ENCODE measurements at regions not wholly inside any gene's neighbourhood (a gene's known extent, or its start where the extent isn't known, plus 50 kb on each side); places are given as distances from the start of the nearest gene placed in this dataset.

GRCh38 chr1:232550007-232550406 lies 79.9 kb downstream of the SIPA1L2 start:
- no peaks in the 10 kb centered on the region for H3K36me3 ChIP-seq
- H3K9me3 ChIP-seq, result no peaks in the 10 kb centered on the region
- TF ChIP-seq EP300 (IDR thresholded peaks at IDR 0.05) (no peak), POLR2A (IDR thresholded peaks at IDR 0.05) (no peak), CTCF (IDR thresholded peaks at IDR 0.05) (no peak)
- H3K27me3 ChIP-seq, result no peaks in the 10 kb centered on the region
- H3K27ac ChIP-seq, result no peak overlapping the region
- DNase-seq (ENCODE audit: low spot score in 2 of 2), result no peak
- H3K4me1 ChIP-seq, result peaks cover 0 to 73% (median 18%) of the 10 kb centered on the region in 4 donors
- 52 to 62% methylated on average over 2 of the region's 2 CpGs for WGBS, 2 donors
- no peak overlapping the region for H3K4me3 ChIP-seq

- H3K36me3 ChIP-seq, result no peaks in the 10 kb centered on the region
- DNase-seq (ENCODE audit: low spot score in 2 of 2), result no peak
- no peak overlapping the region for H3K27ac ChIP-seq
- H3K27me3 ChIP-seq, result no peaks in the 10 kb centered on the region
- 61 to 64% methylated on average over 5 of the region's 5 CpGs for WGBS, 2 donors
- peaks cover 0 to 60% (median 12%) of the 10 kb centered on the region in 4 donors for H3K4me1 ChIP-seq
- H3K4me3 ChIP-seq, result no peak overlapping the region
- TF ChIP-seq EP300 (IDR thresholded peaks at IDR 0.05) (no peak), CTCF (IDR thresholded peaks at IDR 0.05) (no peak), POLR2A (IDR thresholded peaks at IDR 0.05) (no peak)
- no peaks in the 10 kb centered on the region for H3K9me3 ChIP-seq
Observed at GRCh38 chr1:232548691-232549090, 81.2 kb downstream of the SIPA1L2 start.

GRCh38 chr1:232547938-232548484 lies 81.9 kb downstream of the SIPA1L2 start:
- Histone ChIP-seq H3K4me1 (peaks cover 0 to 53% (median 8%) of the 10 kb centered on the region in 4 donors), H3K27me3 (no peaks in the 10 kb centered on the region), H3K36me3 (no peaks in the 10 kb centered on the region), H3K9me3 (no peaks in the 10 kb centered on the region), H3K27ac (no peak overlapping the region), H3K4me3 (no peak overlapping the region)
- no peak for DNase-seq (ENCODE audit: low spot score in 2 of 2)
- 67% methylated on average over 2 of the region's 2 CpGs for WGBS, 2 donors
- no peak for TF ChIP-seq EP300 (IDR thresholded peaks at IDR 0.05)
- no peak for TF ChIP-seq CTCF (IDR thresholded peaks at IDR 0.05)
- no peak for TF ChIP-seq POLR2A (IDR thresholded peaks at IDR 0.05)

- Histone ChIP-seq H3K27me3 (no peaks in the 10 kb centered on the region), H3K36me3 (no peaks in the 10 kb centered on the region), H3K4me3 (no peak overlapping the region), H3K27ac (no peak overlapping the region), H3K9me3 (no peaks in the 10 kb centered on the region), H3K4me1 (peaks cover 0 to 37% (median 0%) of the 10 kb centered on the region in 4 donors)
- TF ChIP-seq EP300 (IDR thresholded peaks at IDR 0.05) (no peak), POLR2A (IDR thresholded peaks at IDR 0.05) (no peak), CTCF (IDR thresholded peaks at IDR 0.05) (no peak)
- no peak for DNase-seq (ENCODE audit: low spot score in 2 of 2)
- WGBS, 2 donors, result 69 to 78% methylated on average over 13 of the region's 13 CpGs
Observed at GRCh38 chr1:232542633-232543593, 87.0 kb downstream of the SIPA1L2 start.

DNA sequence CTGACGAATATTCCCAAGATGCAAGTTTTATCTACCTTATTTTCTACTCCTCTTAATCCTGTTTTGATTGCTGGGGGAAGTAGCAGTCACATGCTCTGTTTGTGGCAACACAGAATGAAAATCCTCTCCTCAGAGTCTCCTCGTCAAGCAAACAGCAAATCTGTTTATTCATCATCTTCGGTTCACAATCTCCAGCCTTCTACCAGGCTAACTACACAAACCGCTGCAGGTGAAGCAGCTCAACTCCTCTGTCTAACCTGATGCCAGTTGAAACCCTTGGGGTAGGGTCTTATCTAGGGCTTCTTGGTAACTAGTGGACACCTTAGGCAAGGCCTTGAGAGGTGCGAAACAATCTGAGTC lies 91.0 kb downstream of the SIPA1L2 start:
- no peaks in the 10 kb centered on the region for H3K27me3 ChIP-seq
- H3K4me3 ChIP-seq, result no peak overlapping the region
- no peak for DNase-seq (ENCODE audit: low spot score in 2 of 2)
- no peaks in the 10 kb centered on the region for H3K36me3 ChIP-seq
- H3K9me3 ChIP-seq, result no peaks in the 10 kb centered on the region
- TF ChIP-seq CTCF (IDR thresholded peaks at IDR 0.05) (no peak), POLR2A (IDR thresholded peaks at IDR 0.05) (no peak), EP300 (IDR thresholded peaks at IDR 0.05) (no peak)
- H3K27ac ChIP-seq, result no peak overlapping the region
- H3K4me1 ChIP-seq, result peaks cover 0 to 36% (median 0%) of the 10 kb centered on the region in 4 donors
- WGBS, 2 donors, result 76 to 80% methylated on average over 5 of the region's 5 CpGs
